ENCODE measurements at regions not wholly inside any gene's neighbourhood (a gene's known extent, or its start where the extent isn't known, plus 50 kb on each side); places are given as distances from the start of the nearest gene placed in this dataset.

GRCh38 chr6:137427656-137428290 is 66.4 kb downstream of the OLIG3 start:
- CTCF ChIA-PET: no interaction called here

DNA sequence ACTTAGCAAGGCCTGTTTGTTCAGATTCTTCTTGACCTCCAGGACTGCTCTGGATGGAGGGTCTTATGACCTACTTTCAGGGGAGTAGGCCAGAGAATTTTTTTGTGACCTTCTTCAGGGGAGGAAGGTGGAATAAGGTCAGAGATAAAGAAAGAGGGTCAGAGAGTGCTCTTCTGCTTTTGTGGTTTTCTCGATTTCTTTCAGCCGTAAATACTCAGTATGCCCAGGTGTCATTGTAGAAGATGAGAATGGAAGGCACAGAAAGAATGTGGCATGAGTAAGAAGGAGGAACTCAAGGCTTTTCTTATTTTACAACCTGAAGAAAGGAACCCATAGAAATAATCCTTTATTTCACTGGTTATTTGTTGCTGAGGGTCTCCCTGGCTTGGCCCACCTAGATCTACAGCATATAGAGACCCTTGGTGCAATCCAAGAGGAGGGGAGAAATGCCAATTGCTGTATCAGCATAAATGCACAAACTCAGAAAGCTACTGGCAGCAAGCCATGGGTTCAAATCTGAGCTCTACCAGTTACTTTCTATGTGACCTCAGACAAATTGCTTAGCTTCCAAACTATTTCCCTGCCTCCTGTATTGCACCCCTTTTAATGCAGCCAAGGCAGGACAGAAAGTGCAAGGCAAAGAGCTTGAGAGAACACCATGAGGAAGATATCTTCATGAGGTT is 68.0 kb downstream of the OLIG3 start:
- TF ChIP-seq EZH2 (IDR thresholded peaks at IDR 0.05; ENCODE audit: low read depth): no peak
- TF ChIP-seq, protein P1, sequence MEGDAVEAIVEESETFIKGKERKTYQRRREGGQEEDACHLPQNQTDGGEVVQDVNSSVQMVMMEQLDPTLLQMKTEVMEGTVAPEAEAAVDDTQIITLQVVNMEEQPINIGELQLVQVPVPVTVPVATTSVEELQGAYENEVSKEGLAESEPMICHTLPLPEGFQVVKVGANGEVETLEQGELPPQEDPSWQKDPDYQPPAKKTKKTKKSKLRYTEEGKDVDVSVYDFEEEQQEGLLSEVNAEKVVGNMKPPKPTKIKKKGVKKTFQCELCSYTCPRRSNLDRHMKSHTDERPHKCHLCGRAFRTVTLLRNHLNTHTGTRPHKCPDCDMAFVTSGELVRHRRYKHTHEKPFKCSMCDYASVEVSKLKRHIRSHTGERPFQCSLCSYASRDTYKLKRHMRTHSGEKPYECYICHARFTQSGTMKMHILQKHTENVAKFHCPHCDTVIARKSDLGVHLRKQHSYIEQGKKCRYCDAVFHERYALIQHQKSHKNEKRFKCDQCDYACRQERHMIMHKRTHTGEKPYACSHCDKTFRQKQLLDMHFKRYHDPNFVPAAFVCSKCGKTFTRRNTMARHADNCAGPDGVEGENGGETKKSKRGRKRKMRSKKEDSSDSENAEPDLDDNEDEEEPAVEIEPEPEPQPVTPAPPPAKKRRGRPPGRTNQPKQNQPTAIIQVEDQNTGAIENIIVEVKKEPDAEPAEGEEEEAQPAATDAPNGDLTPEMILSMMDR (conservative IDR thresholded peaks at IDR 0.05): no peak
- no peaks in the 10 kb centered on the region for H3K9me3 ChIP-seq (ENCODE audit: insufficient read depth, low read depth)
- no peak overlapping the region for H2AFZ ChIP-seq
- H3K4me3 ChIP-seq: no peak overlapping the region
- no peaks in the 10 kb centered on the region for H3K4me1 ChIP-seq (replicated peaks; ENCODE audit: insufficient read depth)
- H3K27me3 ChIP-seq (ENCODE audit: insufficient read depth, low read depth): no peaks in the 10 kb centered on the region
- H3K27ac ChIP-seq: no peak overlapping the region
- H3K79me2 ChIP-seq (ENCODE audit: low read depth): no peaks in the 10 kb centered on the region
- ChIA-PET CTCF (no interaction called here), POLR2A (ENCODE audit: unreplicated experiment) (no interaction called here)
- H3K36me3 ChIP-seq (ENCODE audit: low read depth): no peaks in the 10 kb centered on the region
- intact Hi-C loops (cut with micrococcal nuclease; ENCODE audit: unreplicated experiment): no loop called here
- no peaks in the 10 kb centered on the region for H3K9me2 ChIP-seq (ENCODE audit: insufficient read depth)
- no TSS peak for BruUV-seq (replicated peaks)
- H3K4me2 ChIP-seq: no peak overlapping the region
- no peak for DNase-seq
- H4K20me1 ChIP-seq (ENCODE audit: insufficient read depth): no peaks in the 10 kb centered on the region
- H3F3A ChIP-seq (ENCODE audit: insufficient read depth, low read depth): no peaks in the 10 kb centered on the region

More at GRCh38 chr6:137427656-137428290, 66.4 kb downstream of the OLIG3 start:
- H3K27ac ChIP-seq: no peak overlapping the region
- no peak overlapping the region for H2AFZ ChIP-seq
- intact Hi-C loops (cut with micrococcal nuclease; ENCODE audit: unreplicated experiment): no loop called here
- TF ChIP-seq, protein P1 (conservative IDR thresholded peaks at IDR 0.05): no peak
- no peak for TF ChIP-seq EZH2 (IDR thresholded peaks at IDR 0.05; ENCODE audit: low read depth)
- H3K9me3 ChIP-seq (ENCODE audit: insufficient read depth, low read depth): no peaks in the 10 kb centered on the region
- no peaks in the 10 kb centered on the region for H3F3A ChIP-seq (ENCODE audit: insufficient read depth, low read depth)
- no peaks in the 10 kb centered on the region for H3K27me3 ChIP-seq (ENCODE audit: insufficient read depth, low read depth)
- H4K20me1 ChIP-seq (ENCODE audit: insufficient read depth): no peaks in the 10 kb centered on the region
- H3K4me1 ChIP-seq (replicated peaks; ENCODE audit: insufficient read depth): no peaks in the 10 kb centered on the region
- H3K4me2 ChIP-seq: no peak overlapping the region
- BruUV-seq (replicated peaks): no TSS peak
- H3K4me3 ChIP-seq: no peak overlapping the region
- no peaks in the 10 kb centered on the region for H3K36me3 ChIP-seq (ENCODE audit: low read depth)
- no peak for DNase-seq
- H3K79me2 ChIP-seq (ENCODE audit: low read depth): no peaks in the 10 kb centered on the region
- no peaks in the 10 kb centered on the region for H3K9me2 ChIP-seq (ENCODE audit: insufficient read depth)
- POLR2A ChIA-PET (ENCODE audit: unreplicated experiment): no interaction called here

DNA sequence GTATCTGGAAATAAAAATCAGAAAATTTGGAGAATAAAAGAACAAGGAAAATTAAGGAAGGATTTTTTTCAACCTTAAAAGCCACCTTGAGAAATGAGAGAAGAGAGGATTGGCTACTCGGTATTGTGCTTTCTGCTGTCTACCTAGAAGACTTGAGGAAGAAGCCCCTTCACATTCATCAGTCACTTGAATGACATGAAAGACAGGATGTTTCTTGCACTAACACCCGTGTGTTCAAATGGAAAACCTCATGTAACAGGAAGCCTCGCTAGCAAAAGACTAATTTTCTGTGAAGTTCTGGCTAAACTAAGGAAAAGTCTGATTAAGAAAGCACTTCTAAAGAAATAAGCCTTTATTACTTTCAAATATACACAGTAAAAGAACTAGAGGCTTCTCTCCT is 69.9 kb downstream of the OLIG3 start:
- H3K79me2 ChIP-seq (ENCODE audit: low read depth): no peaks in the 10 kb centered on the region
- H3K27me3 ChIP-seq (ENCODE audit: insufficient read depth, low read depth): no peaks in the 10 kb centered on the region
- H4K20me1 ChIP-seq (ENCODE audit: insufficient read depth): no peaks in the 10 kb centered on the region
- no peak overlapping the region for H3K4me2 ChIP-seq
- H3K9me2 ChIP-seq (ENCODE audit: insufficient read depth): no peaks in the 10 kb centered on the region
- no peak overlapping the region for H3K27ac ChIP-seq
- H3K4me1 ChIP-seq (replicated peaks; ENCODE audit: insufficient read depth): no peaks in the 10 kb centered on the region
- no peaks in the 10 kb centered on the region for H3K9me3 ChIP-seq (ENCODE audit: insufficient read depth, low read depth)
- ChIA-PET CTCF (interaction anchor here (0.7 kb wide), 1 partner anchor 116 kb away, joined by 3 read pairs; no protein-coding TSS in a partner anchor), POLR2A (ENCODE audit: unreplicated experiment) (interaction anchor here (0.6 to 0.7 kb wide), 2 partner anchors 165 to 392 kb away, joined by 3 to 4 read pairs; no protein-coding TSS in a partner anchor)
- DNase-seq: no peak
- no peak overlapping the region for H3K4me3 ChIP-seq
- H3F3A ChIP-seq (ENCODE audit: insufficient read depth, low read depth): no peaks in the 10 kb centered on the region
- TF ChIP-seq, protein P1 (conservative IDR thresholded peaks at IDR 0.05): no peak
- no peak for TF ChIP-seq EZH2 (IDR thresholded peaks at IDR 0.05; ENCODE audit: low read depth)
- intact Hi-C loops (cut with micrococcal nuclease; ENCODE audit: unreplicated experiment): no loop called here
- H3K36me3 ChIP-seq (ENCODE audit: low read depth): no peaks in the 10 kb centered on the region
- H2AFZ ChIP-seq: no peak overlapping the region
- BruUV-seq (replicated peaks): no TSS peak
